Mammary epithelial cell (primary cell): ENCODE measurements at regions not wholly inside any gene's neighbourhood (a gene's known extent, or its start where the extent isn't known, plus 50 kb on each side); places are given as distances from the start of the nearest gene placed in this dataset.

Source experiments
- CTCF ChIP-seq, 2 donors: IDR thresholded peaks in 1 of 2; conservative IDR thresholded peaks in 1 of 2; 2 replicates each; pipeline ENCODE4 v1.5.1; 2011 to 2012; ENCODE audit warnings: inconsistent platforms in 2 of 2, low read length in 2 of 2, mild to moderate bottlenecking in 2 of 2, control low read depth in 1 of 2, low read depth in 1 of 2; ENCODE audit not compliant: insufficient read depth in 1 of 2; ENCODE audit errors: extremely low read depth in 1 of 2
- EZH2 ChIP-seq: IDR thresholded peaks from 2 replicates; pipeline ENCODE4 v1.6.1; 2012; ENCODE audit warnings: low read length, inconsistent platforms, borderline replicate concordance

GRCh38 chr1:70760154-70760553, 287.5 kb downstream of the PTGER3 start:
- TF ChIP-seq CTCF (conservative IDR thresholded peaks at IDR 0.05 in 1 of 2, IDR thresholded peaks at IDR 0.05 in 1 of 2; ENCODE audit: extremely low read depth in 1 of 2, insufficient read depth in 1 of 2, low read depth in 1 of 2, low read length in 2 of 2) (no peak), EZH2 (no peak)
